HEK293 (cell line): ENCODE measurements at regions not wholly inside any gene's neighbourhood (a gene's known extent, or its start where the extent isn't known, plus 50 kb on each side); places are given as distances from the start of the nearest gene placed in this dataset.
"Not testable (repeated sequence)": the region's sequence is repeated elsewhere in the genome, so short reads cannot be mapped to it uniquely, and the experiment has no call there.

Experiments used
- CTCF ChIA-PET: fragments of 350-600 bp; formaldehyde crosslinking; extraction: SDS; loops from one replicate; lab custom pipeline; 2021; ENCODE audit warnings: antibody characterized with exemption; lab: Yijun Ruan, JAX
- POLR2A ChIA-PET: fragments of 300-600 bp; formaldehyde crosslinking; extraction: SDS; loops from one replicate; lab custom pipeline; 2020; ENCODE audit warnings: antibody characterized with exemption, inconsistent platforms; lab: Yijun Ruan, JAX
- H3K27ac ChIP-seq: fragments of 200-500 bp; sonication (Bioruptor generic); 2 replicates; pipeline ENCODE4 v1.5.1; 2014; ENCODE audit warnings: low read depth, low read length, control low read depth, inconsistent platforms; ENCODE audit errors: extremely low read depth
- H3K36me3 ChIP-seq, 2 experiments: fragments of 200-500 bp in 1 of 2; sonication (Bioruptor generic) in 1 of 2; 1 replicate in 1 of 2; 2 replicates in 1 of 2; pipeline ENCODE4 v1.5.1; 2014 to 2017; ENCODE audit warnings: inconsistent platforms in 2 of 2, low read length in 2 of 2; ENCODE audit not compliant: control insufficient read depth in 2 of 2, insufficient read depth in 1 of 2
- H3K4me1 ChIP-seq: fragments of 200-500 bp; sonication (Bioruptor generic); 2 replicates; pipeline ENCODE4 v1.5.1; 2014; ENCODE audit warnings: mild to moderate bottlenecking, low read length, inconsistent platforms; ENCODE audit not compliant: control insufficient read depth, insufficient read depth
- H3K4me3 ChIP-seq: 2 replicates; pipeline ENCODE4 v1.5.1; 2011; ENCODE audit warnings: low read depth, mild to moderate bottlenecking, control low read depth, low read length, moderate library complexity
- H3K9me3 ChIP-seq: fragments of 200-500 bp; sonication (Bioruptor generic); 2 replicates; pipeline ENCODE4 v1.5.1; 2014; ENCODE audit warnings: low read depth, low read length, inconsistent platforms; ENCODE audit not compliant: control insufficient read depth, insufficient read depth
- ATF2 ChIP-seq: fragments of 450-650 bp; formaldehyde crosslinking; IDR thresholded peaks from 2 replicates; pipeline ENCODE4 v1.5.1; 2016; ENCODE audit warnings: missing biosample characterization, missing genetic modification characterization, low read depth
- GFI1B ChIP-seq: fragments of 450-650 bp; formaldehyde crosslinking; IDR thresholded peaks from 2 replicates; pipeline ENCODE4 v1.5.1; 2016; ENCODE audit warnings: missing biosample characterization, missing genetic modification characterization
- GLI2 ChIP-seq: fragments of 450-650 bp; formaldehyde crosslinking; IDR thresholded peaks from 2 replicates; pipeline ENCODE4; 2017; ENCODE audit warnings: missing biosample characterization, missing genetic modification characterization, low read depth, borderline replicate concordance
- HOXC10 ChIP-seq: sonication (generic); formaldehyde crosslinking; IDR thresholded peaks from 2 replicates; pipeline ENCODE4 v1.8.1; 2023; ENCODE audit warnings: mild to moderate bottlenecking, missing genetic modification reagents
- MYNN ChIP-seq: fragments of 450-650 bp; formaldehyde crosslinking; IDR thresholded peaks from 2 replicates; pipeline ENCODE4 v1.5.1; 2016; ENCODE audit warnings: missing biosample characterization, missing genetic modification characterization, borderline replicate concordance
- OVOL3 ChIP-seq: fragments of 450-650 bp; formaldehyde crosslinking; IDR thresholded peaks from 2 replicates; pipeline ENCODE4 v1.5.1; 2016; ENCODE audit warnings: missing biosample characterization, missing genetic modification characterization
- PATZ1 ChIP-seq: fragments of 450-650 bp; formaldehyde crosslinking; IDR thresholded peaks from 2 replicates; pipeline ENCODE4 v1.5.1; 2016; ENCODE audit warnings: missing biosample characterization, missing genetic modification characterization
- SP2 ChIP-seq: fragments of 450-650 bp; formaldehyde crosslinking; IDR thresholded peaks from 2 replicates; pipeline ENCODE4 v1.5.1; 2016; ENCODE audit warnings: missing biosample characterization, missing genetic modification characterization
- WT1 ChIP-seq: fragments of 450-650 bp; formaldehyde crosslinking; IDR thresholded peaks from 2 replicates; pipeline ENCODE4 v1.5.1; 2016; ENCODE audit warnings: missing biosample characterization, missing genetic modification characterization
- ZBTB10 ChIP-seq: fragments of 450-650 bp; formaldehyde crosslinking; IDR thresholded peaks from 2 replicates; pipeline ENCODE4 v1.5.1; 2016; ENCODE audit warnings: missing biosample characterization, missing genetic modification characterization
- ZBTB17 ChIP-seq: fragments of 450-650 bp; formaldehyde crosslinking; IDR thresholded peaks from 2 replicates; pipeline ENCODE4 v1.5.1; 2016; ENCODE audit warnings: missing biosample characterization, missing genetic modification characterization
- ZEB2 ChIP-seq: fragments of 450-650 bp; formaldehyde crosslinking; IDR thresholded peaks from 2 replicates; pipeline ENCODE4 v1.5.1; 2016; ENCODE audit warnings: missing biosample characterization, missing genetic modification characterization
- ZFP41 ChIP-seq: fragments of 450-650 bp; formaldehyde crosslinking; IDR thresholded peaks from 2 replicates; pipeline ENCODE4 v1.5.1; 2016; ENCODE audit warnings: missing biosample characterization, missing genetic modification characterization, borderline replicate concordance
- ZNF146 ChIP-seq: fragments of 450-650 bp; formaldehyde crosslinking; IDR thresholded peaks from 2 replicates; pipeline ENCODE4 v1.5.1; 2016; ENCODE audit warnings: missing biosample characterization, missing genetic modification characterization
- ZNF174 ChIP-seq: fragments of 450-650 bp; formaldehyde crosslinking; IDR thresholded peaks from 2 replicates; pipeline ENCODE4 v1.5.0; 2017; ENCODE audit warnings: missing biosample characterization, mild to moderate bottlenecking, missing genetic modification characterization
- ZNF266 ChIP-seq: fragments of 450-650 bp; formaldehyde crosslinking; IDR thresholded peaks from 2 replicates; pipeline ENCODE4 v1.5.1; 2016; ENCODE audit warnings: missing biosample characterization, missing genetic modification characterization, low read depth
- ZNF280D ChIP-seq: fragments of 450-650 bp; formaldehyde crosslinking; IDR thresholded peaks from 2 replicates; pipeline ENCODE4 v1.5.1; 2016; ENCODE audit warnings: missing biosample characterization, missing genetic modification characterization
- ZNF341 ChIP-seq: fragments of 450-650 bp; formaldehyde crosslinking; IDR thresholded peaks from 2 replicates; pipeline ENCODE4; 2016; ENCODE audit warnings: low read depth, missing biosample characterization, missing genetic modification characterization
- ZNF354C ChIP-seq: fragments of 450-650 bp; formaldehyde crosslinking; IDR thresholded peaks from 2 replicates; pipeline ENCODE4 v1.5.1; 2016; ENCODE audit warnings: missing biosample characterization, missing genetic modification characterization, low read depth, borderline replicate concordance
- ZNF544 ChIP-seq: fragments of 450-650 bp; formaldehyde crosslinking; IDR thresholded peaks from 2 replicates; pipeline ENCODE4 v1.5.0; 2017; ENCODE audit warnings: missing biosample characterization, missing genetic modification characterization
- ZNF555 ChIP-seq: fragments of 450-650 bp; formaldehyde crosslinking; conservative IDR thresholded peaks from 2 replicates; pipeline ENCODE4 v1.5.1; 2017; ENCODE audit warnings: missing biosample characterization, mild to moderate bottlenecking, missing genetic modification characterization, inconsistent platforms
- ZNF571 ChIP-seq: fragments of 450-650 bp; formaldehyde crosslinking; IDR thresholded peaks from 2 replicates; pipeline ENCODE4 v1.5.0; 2017; ENCODE audit warnings: missing biosample characterization, missing genetic modification characterization
- ZNF747 ChIP-seq: fragments of 450-650 bp; formaldehyde crosslinking; IDR thresholded peaks from 2 replicates; pipeline ENCODE4 v1.5.1; 2016; ENCODE audit warnings: missing biosample characterization, missing genetic modification characterization

- Histone ChIP-seq H3K9me3 (no peaks in the 10 kb centered on the region), H3K27ac (no peak overlapping the region), H3K4me1 (0 out of 2 replicates have a peak, but pooled peaks cover 2% of the 10 kb centered on the region), H3K4me3 (no peak overlapping the region), H3K36me3 (no peaks in the 10 kb centered on the region)
- ChIA-PET CTCF (no interaction called here), POLR2A (no interaction called here)
- TF ChIP-seq ZNF555 (tag by site-specific recombination) (no peak), ZNF747 (tag by site-specific recombination) (no peak), ATF2 (no peak), ZFP41 (tag by site-specific recombination) (no peak), ZBTB17 (tag by site-specific recombination) (no peak), HOXC10 (no peak), SP2 (tag by site-specific recombination) (no peak), PATZ1 (tag by site-specific recombination) (no peak), ZNF341 (0 out of 2 replicates have a peak, but pooled peaks have one; percentile 10)
Observed at GRCh38 chr3:72161881-72162595, 377.1 kb upstream of the PROK2 start.

- H3K9me3 ChIP-seq, H3K36me3 ChIP-seq, H3K27ac ChIP-seq, H3K4me1 ChIP-seq, POLR2A ChIA-PET, H3K4me3 ChIP-seq, CTCF ChIA-PET: not testable (repeated sequence)
- TF ChIP-seq ZNF280D (0 out of 2 replicates have a peak, but pooled peaks have one; percentile 24), ZNF146 (tag by site-specific recombination) (peak; percentile 91)
Observed at GRCh38 chr3:72161285-72161684, 376.3 kb upstream of the PROK2 start.

GRCh38 chr3:72160351-72160750 lies 375.4 kb upstream of the PROK2 start:
- Histone ChIP-seq H3K27ac (no peak overlapping the region), H3K9me3 (no peaks in the 10 kb centered on the region), H3K36me3 (no peaks in the 10 kb centered on the region), H3K4me1 (0 out of 2 replicates have a peak, but pooled peaks cover 2% of the 10 kb centered on the region), H3K4me3 (no peak overlapping the region)
- ChIA-PET CTCF (interaction anchor here (0.6 kb wide), 1 partner anchor 236 kb away, joined by 3 read pairs; no protein-coding TSS in a partner anchor), POLR2A (no interaction called here)
- TF ChIP-seq ZNF544 (no peak), ZBTB10 (tag by site-specific recombination) (no peak), ZNF146 (tag by site-specific recombination) (no peak), ZNF266 (tag by site-specific recombination) (no peak), GFI1B (no peak), ZNF354C (tag by site-specific recombination) (no peak), OVOL3 (tag by site-specific recombination) (no peak), MYNN (no peak), GLI2 (tag by site-specific recombination) (no peak), ZEB2 (tag by site-specific recombination) (no peak), ZNF174 (tag by site-specific recombination) (no peak), ZNF571 (tag by site-specific recombination) (no peak), WT1 (tag by site-specific recombination) (no peak)
